ENCODE measurements at regions not wholly inside any gene's neighbourhood (a gene's known extent, or its start where the extent isn't known, plus 50 kb on each side); places are given as distances from the start of the nearest gene placed in this dataset.

DNA sequence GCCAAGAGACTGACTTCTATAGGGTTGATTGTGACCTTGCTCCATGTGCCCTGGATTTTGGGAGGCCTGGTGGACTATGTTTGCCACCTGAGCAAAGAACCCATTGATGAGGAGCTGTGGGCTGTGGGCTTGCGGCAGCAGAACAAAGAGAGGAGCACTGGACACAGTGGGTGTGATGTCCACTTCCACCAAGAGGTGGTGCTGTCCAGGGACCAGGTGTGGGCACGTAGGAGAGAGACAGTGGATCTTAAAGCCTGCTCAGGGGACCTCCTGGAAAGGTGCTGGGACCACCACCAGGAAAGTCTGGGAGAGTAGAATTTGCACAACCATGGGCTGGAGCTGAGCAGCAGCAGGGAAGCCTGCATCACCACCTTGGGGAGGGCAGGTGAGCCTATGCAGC lies 106.7 kb upstream of the ETS2 start:
- no peak for DNase-seq (ENCODE audit: low read depth in 3 of 3)

DNA sequence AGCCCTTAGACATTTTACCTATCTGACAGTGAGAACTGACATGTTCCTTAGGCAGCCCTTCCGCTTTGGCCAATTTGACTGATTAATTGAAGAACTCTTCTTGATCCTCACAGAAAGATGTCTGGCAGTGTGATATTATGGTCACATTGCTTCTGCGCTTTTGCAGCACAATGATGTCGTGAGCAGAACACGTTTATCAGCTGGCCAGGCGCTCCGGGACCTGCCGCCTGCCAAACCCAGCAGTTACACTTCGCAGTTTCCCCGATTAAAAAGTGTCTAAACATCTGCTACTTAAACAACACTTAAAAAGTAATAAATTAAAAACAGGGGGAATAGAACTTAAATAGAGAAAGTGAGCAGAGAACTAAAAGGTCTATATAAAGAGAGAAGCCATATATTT lies 103.5 kb upstream of the ETS2 start:
- DNase-seq (ENCODE audit: low read depth in 3 of 3): no peak

DNA sequence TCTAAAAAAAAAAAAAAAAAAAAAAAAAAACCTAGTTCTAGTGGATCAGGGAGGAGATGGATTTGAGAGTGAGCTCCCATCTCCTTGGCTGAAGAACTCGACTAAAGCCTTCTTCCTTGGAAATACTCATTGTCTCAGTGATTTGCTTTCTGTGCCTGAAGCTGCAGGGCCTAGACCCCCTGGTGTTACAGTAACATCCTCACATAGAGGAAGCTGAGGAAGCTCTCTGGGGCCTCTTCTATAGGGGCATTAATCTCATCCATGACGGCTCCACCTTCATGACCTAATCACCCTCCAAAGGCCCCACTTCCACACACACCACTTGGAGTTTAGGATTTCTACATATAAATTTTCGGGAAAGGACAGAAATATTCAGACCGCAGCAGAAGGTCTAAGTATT lies 95.9 kb upstream of the ETS2 start:
- DNase-seq (ENCODE audit: low read depth in 3 of 3): no peak

DNA sequence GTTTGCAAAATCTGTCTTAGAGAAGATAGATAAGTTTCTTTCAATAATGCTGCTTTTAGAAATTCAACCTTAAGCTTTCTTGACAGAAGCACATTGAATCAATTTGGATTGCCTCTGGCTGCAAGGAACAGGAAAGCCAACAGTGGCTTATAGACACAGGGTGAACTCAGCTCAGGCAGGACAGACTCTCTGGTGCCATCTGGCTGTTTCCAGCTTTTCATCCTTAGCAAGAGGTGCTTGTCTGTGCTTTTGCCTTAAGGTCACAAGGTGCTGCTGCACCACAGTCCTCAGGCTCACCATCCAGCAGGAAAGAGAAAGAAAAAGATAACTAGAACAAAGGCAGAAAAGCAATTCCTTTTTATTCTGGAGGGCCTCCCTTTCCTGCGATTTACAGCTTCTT lies 93.7 kb upstream of the ETS2 start:
- no peak for DNase-seq (ENCODE audit: low read depth in 3 of 3)

DNA sequence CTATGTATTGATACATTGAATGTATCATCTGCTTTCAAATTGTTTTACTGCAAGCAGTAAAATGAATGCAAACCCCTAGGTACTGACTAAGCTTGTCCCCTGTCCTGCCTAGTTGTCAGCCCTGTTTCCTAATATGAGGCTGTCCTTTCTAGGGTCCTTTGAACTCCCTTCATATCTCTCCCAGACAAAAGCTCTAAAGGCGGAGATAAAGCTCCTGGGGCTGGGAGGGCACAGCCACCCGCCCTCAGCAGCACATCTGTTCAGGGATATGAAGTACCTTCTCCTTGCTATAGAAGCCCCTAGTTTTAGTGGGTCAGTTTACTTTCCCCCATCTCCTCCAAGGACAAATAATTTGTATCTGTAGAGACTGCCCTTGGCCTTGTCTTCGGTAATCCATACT lies 93.1 kb upstream of the ETS2 start:
- no peak for DNase-seq (ENCODE audit: low read depth in 3 of 3)

DNA sequence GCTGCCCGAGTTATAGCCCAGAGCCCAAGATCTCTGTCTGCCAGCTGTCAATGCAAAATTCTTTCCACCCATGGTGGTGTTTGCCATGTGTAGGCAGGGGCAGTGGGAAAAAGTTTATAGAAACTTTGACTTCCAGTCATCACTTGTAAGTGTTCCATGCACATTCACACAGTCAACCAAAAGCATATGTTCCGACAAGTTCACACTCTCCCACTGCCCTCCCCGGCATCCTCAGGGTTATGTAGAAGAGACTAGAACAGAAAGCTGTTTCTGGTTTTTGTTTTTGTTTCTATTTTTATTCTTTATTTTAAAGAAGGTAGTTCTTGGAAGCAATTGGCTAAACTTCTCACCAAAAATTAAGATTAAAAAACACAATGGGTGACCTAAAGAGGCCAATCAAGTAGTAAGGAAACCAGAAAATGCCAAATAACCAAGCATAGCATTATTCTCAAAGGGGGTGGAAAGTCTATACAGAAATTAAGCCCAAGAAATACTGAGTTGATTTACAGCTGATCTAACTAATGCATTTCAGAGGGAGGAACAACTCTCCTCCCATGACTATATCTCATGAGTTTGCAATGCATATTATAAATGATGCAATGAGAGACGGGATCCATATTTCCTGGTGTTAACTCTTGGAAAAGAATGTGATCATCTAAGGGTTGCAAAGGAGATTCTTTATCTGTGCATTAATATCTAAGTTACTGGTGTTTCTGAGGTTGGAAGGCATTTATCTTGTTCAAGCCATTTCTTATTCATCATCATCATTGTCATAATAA lies 91.5 kb upstream of the ETS2 start:
- no peak for DNase-seq (ENCODE audit: low read depth in 3 of 3)

DNA sequence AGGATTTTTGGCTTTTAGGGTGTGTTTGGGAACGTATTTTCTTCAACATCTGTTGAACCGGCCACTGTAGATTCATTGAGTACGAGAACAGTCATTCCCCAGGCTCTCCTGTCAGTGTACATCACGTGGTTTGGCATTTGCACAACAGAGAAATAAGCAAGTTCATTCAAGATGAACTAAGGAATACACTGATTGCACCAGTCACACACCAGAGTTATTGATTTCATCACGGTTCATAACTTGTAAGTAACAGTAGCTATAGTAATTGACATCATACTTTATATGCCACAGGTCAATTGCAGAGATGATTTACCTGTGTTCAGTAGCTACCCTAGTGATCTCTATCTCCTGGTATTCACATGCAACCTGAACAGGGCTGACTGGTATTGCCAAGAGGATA lies 90.7 kb upstream of the ETS2 start:
- DNase-seq (ENCODE audit: low read depth in 3 of 3): no peak

DNA sequence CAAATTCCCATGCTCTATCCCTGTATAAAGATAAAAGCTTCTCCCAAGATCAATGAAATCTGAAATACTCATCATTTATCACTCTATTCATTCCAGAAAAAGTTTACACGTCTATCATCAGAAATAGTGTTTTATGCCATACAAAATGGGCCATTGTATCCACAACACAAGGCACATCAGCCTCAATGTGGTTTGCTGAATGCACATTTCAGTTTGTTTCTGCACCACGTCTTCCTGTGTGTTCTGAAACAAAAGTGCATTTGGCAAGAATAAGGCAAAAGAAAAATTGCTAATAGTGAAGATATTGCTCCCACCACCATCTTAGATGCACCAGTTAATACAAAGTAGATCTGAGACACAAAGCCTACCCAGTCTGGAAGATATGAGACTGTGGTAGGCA lies 89.6 kb upstream of the ETS2 start:
- no peak for DNase-seq (ENCODE audit: low read depth in 3 of 3)

DNA sequence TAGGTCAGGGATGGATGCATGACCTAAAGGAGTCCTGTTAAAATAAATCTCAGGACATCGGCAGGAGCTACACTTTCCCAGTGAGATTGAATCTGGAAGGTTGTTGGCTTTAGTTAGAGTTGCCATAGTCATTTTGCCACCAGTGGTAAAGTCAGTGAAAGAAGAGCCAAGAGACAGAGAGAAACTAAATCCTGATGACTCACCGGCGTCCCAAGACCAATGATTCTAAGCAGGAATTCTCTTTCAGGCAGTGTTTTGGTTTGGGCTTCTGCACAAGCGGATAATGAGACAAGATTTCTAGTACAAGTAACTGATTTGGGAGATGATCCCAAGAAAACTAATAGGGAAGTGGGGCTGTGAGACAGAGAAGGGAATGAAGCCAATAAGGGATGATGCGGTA lies 88.8 kb upstream of the ETS2 start:
- DNase-seq (ENCODE audit: low read depth in 3 of 3): no peak

DNA sequence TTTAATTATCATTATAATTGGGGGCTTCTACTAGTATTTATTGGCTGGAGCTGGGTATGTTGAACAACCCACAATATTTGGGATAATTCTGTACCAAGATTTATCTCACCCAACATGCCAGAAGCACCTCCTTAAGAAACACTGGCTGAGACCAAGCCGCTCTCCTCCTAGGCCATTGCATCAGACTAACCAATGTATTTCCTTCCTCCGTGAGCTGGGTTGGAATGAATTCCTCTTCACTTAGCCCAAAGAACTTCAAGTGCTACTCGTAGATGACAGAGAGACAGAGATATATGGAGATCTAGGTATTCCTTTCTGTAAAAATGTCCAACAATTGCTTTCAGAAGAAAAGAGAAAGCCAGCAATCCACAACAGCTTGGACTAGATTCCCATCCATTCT lies 87.2 kb upstream of the ETS2 start:
- DNase-seq (ENCODE audit: low read depth in 3 of 3): no peak

DNA sequence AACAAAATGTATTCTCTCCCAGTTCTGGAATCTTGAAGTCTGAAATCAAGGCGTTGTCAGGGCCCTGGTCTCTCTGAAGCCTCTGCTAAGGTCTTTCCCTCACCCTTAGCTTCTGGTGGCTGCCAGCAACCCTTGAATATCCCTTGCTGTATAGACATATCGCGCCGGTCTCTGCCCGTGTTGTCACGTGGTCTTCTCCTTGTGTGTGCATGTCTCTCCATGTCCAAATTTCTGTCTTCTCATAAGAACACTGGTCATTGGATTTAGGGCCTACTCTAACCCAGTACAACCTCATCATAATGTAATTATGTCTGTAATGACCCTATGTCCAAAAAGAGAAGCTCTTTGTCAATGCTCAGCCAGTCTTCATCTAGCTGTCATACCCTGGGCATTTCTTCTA lies 85.7 kb upstream of the ETS2 start:
- DNase-seq (ENCODE audit: low read depth in 3 of 3): no peak

DNA sequence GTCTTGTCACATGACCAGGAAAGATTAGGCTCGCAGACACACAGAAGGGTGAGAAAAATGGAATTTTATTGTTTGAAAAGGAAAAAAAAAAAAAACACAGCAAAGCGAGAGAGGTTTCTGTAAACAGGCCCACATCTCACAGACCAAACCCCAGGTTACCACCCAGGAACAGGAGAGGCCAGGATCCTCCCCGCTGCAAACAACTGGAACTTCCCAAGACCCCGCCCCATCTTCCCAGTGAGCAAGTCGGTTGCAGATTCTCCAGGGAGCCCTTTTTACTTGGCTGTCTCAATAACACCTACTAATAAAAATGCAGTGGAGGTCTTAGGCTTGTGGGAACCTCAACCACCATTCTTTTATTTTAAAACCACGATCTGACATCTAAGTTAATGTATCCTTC lies 84.7 kb upstream of the ETS2 start:
- no peak for DNase-seq (ENCODE audit: low read depth in 3 of 3)

DNA sequence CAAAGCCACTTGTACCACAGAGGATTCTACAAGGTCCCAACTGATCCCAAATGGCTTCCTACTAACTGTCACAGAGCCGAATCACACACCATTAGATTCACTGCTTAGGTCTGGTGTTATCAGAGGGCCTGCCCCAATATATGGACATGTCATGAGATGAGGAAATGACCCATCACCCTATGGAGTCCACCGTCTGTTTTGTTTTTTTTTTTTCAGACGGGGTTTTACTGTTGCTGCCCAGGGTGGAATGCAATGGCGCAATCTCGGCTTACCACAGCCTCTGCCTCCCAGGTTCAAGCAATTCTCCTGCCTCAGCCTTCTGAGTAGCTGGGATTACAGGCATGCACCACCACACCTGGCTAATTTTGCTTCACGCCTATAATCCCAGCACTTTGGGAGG lies 83.8 kb upstream of the ETS2 start:
- no peak for DNase-seq (ENCODE audit: low read depth in 3 of 3)

DNA sequence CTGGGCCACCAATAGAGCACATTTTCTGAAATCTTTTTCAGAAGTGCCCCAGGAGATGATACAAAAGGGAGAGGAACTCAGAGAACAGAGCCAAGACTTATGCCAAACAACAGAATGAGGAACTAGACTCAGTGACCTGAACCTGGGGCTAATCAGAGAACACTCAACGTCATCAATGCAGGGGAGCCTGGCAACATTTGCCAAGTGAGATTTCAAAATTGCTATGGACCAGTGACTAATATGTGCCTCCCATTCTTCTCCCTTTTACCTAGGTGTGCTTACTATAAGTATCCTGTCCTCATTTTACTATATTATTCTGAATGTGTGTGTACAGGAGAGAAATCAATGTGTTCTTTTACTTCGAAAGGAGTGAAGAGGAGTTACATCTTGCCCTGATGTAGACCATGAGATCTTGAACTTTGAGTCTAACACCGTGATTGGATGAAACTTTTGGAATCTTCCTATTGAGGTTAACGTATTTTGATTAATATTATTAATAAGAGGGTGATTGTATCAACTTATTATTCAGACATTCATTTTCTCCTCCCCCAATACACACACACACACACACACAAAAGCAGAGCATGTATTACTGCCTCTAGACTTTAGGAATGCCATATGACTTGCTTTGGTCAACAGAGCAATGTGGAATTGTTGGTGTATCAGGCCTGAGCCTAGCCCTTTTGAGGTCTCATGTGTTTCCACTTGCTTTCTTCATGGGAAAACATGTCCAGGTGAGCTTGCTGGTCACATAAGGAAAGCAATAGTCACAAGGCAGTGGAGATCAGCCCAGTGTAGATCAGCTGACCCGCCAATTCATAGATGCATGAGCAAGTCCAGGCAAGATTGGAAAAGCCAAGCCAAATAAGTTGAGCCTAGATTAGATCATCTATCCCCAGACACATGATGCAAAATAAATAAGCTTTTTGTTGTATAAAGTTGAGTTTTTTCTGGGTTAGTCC lies 80.3 kb upstream of the ETS2 start:
- DNase-seq (ENCODE audit: low read depth in 3 of 3): no peak

DNA sequence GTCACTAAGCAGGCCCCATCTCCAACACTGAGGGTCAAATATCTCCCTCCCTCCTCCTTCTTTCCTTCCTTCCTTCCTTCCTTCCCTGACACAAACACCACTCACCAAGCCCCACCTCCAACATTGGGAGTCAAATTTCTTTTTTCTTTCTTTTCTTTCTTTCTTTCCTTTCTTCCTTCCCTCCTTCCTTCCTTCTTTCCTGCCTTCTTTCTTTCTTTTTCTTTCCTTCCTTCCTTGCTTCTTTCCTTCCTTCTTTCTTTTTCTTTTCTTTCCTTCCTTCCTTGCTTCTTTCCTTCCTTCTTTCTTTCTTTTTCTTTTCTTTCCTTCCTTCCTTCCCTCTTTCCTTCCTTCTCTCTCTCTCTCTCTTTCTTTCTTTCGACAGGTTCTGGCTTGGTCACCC lies 79.2 kb upstream of the ETS2 start:
- DNase-seq (ENCODE audit: low read depth in 3 of 3): no peak

DNA sequence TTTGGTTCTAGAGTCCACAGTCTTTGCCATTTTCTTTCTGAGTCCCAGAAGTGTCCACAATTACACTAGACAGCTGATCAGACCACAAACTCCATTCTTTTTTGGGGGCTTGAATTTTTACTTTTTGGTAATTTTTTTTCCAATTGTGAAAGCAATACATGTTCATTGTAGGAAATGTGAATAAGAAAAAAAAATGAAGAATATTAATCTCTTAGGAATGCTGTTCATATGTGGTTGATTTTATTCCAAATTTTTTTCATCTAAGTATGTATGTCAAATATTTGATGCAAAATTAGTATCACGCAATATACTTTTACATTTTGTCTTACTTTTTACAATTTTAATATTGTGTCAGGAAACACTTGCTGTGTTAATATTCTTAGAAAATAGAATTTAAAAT lies 76.4 kb upstream of the ETS2 start:
- no peak for DNase-seq (ENCODE audit: low read depth in 3 of 3)

DNA sequence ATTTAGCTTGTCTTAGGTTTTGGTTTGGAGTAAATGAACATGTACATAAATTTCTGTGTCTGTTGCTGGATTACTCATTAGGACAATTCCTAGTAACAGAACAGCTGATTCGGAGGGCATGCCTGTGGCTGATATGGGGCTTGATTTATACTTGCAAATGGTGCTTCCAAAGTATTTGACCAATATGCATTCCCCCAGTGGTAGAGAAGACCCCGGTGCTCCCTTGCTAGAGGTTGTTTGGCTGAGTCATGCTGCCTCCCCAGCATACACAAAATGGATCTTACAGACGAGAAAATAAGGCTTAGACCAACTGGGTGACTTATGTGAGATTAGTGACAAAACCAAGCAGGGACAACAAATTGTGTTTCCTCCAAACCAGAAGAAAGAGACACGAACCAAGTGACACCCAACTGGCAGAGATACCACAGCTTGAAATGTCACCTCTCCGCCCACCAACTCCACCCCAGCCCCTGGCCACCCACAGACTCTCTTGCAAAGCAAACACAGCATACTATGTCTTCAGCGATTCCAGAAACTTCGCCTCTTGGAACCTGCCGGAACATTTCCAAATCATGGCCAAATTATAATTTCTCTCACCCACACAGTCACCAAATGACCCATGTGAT lies 75.9 kb upstream of the ETS2 start:
- DNase-seq (ENCODE audit: low read depth in 3 of 3): no peak

DNA sequence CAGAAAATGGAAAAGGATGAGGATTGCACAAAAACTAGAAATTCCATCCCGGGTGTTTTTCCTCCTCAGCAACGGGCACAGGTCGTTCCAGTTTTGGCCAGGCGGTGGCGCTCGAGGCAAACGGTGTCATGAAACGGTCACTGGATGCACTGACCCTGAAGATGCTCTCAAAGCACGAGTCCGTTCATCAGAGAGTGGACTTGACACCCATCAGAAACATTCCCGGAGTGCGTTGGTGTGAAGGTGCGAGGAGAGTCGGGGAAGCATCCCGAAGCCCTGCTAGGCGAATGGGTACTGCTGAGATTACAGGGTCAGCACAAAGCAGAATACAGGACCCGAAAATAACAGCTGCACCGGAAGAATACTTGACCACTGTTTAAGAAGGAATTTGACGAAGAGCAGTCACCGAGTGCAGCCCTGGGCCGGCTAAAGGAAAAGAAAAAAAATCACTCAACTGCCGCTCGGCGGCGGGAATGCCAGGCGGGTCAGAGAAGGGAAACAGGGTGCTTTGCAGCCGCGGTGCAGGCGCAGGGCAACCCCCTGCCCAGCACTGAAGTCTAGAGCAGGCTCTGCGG lies 71.7 kb upstream of the ETS2 start:
- peak; percentile 37 to 70 (median 64) for DNase-seq (ENCODE audit: low read depth in 3 of 3)

DNA sequence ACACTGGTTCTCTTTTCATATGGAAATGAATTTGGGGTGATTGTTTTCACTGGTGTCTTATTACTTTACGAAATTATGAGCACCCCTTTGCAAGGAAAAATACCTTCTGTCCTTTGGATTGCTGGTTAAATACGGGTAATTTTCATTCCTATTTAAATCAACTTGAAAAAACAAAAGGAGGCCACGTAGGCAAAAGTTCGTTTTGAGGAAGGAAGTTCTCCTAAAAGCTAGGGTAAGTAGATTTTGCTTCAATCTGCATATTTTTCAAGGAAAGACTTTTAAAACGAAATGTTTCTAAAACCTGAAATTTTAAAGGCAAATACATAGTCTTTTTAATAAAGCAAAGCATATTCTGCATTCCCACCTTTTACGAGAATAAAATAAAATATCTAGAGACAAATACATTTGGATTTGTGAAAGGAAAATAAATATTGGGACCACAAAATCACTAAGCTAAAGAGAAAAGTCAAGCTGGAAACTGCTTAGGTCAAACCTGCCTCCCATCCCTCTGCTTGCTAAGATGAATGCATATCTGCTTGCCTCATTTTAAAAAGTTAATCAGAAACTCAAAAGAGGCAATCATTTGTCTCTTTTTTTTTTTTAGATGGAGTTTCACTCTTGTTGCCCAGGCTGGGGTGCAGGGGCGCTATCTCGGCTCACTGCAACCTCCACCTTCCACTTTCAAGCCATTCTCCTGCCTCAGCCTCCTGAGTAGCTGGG lies 70.9 kb upstream of the ETS2 start:
- DNase-seq (ENCODE audit: low read depth in 3 of 3): no peak

DNA sequence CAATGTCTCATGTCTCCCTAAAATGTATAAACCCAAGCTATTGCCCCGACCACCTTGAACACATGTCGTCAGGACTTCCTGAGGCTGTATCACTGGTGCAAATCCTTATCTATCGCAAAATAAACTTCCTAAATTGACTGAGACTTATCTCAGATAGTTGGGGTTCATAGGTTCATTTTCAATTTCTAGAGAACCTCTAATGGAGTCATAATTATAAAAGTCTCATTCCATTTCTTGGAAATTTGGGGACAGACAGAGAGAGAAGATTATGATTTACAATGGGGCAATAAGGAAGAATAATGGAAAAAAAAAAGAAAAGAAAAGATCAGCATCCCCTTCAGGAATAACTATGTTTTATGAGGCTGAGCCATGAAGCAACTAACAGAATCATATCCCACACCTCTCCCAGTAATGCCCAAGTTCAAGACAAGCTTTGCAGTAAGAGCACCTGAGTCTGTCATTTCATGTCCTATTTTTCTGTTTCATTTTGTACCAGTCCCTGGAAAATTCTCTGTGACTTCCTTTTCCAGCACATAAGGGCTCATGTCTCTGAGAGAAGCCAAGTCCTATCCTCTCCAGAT lies 70.0 kb upstream of the ETS2 start:
- no peak for DNase-seq (ENCODE audit: low read depth in 3 of 3)

DNA sequence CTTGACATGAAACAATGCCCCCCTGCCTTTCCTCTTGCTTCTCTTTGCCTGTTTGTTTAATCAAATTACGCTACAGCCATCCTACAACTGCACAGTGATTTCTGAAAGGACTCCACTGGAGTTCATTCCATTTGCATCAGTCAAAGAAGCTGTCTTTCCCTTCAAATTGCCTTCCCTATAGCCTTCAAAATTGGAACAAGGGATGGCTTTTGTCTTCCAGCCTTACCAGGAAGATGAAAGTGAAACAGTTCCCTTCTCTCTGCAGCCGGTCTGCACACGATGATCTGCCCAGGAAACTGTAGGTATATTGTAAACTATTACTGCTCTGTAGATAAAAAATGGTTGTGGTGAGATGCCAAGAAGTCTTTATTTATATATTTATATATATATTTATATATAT lies 65.6 kb upstream of the ETS2 start:
- DNase-seq (ENCODE audit: low read depth in 3 of 3): no peak

All from stimulated activated CD4-positive, alpha-beta T cell treated with anti-CD3 and anti-CD28 coated beads, TNF-alpha, amount 100 ng/mL, for 48 hours (primary cell).